Keratinocyte (primary cell): ENCODE measurements at regions not wholly inside any gene's neighbourhood (a gene's known extent, or its start where the extent isn't known, plus 50 kb on each side); places are given as distances from the start of the nearest gene placed in this dataset.

Experiments
- DNase-seq: peaks from one replicate; pipeline ENCODE4 v3.0.0-alpha.2; 2011; ENCODE audit warnings: low read depth, missing footprints, low spot score
- FAIRE-seq: peaks from 2 replicates; lab custom pipeline; 2011; peaks lifted over from hg19 to GRCh38; lab: Jason Lieb, UNC
- H2AFZ ChIP-seq: 2 replicates; pipeline ENCODE4 v1.6.0; 2012; ENCODE audit warnings: low read length, control low read depth, inconsistent platforms; ENCODE audit not compliant: control insufficient read depth
- H3K27ac ChIP-seq: 2 replicates; pipeline ENCODE4 v1.5.1; 2011; ENCODE audit warnings: low read length; ENCODE audit not compliant: control insufficient read depth, insufficient read depth
- H3K27me3 ChIP-seq: 3 replicates; pipeline ENCODE4 v1.6.0; 2011; ENCODE audit warnings: low read length; ENCODE audit not compliant: control insufficient read depth, insufficient read depth; ENCODE audit errors: extremely low read depth
- H3K36me3 ChIP-seq, 2 experiments: 2 replicates in 1 of 2; 3 replicates in 1 of 2; pipeline ENCODE4 v1.5.1; 2011; ENCODE audit warnings: low read length in 2 of 2, mild to moderate bottlenecking in 1 of 2; ENCODE audit not compliant: control insufficient read depth in 2 of 2, insufficient read depth in 2 of 2; ENCODE audit errors: extremely low read depth in 1 of 2
- H3K4me1 ChIP-seq: 3 replicates; pipeline ENCODE4 v1.5.1; 2011; ENCODE audit warnings: low read length; ENCODE audit not compliant: control insufficient read depth, insufficient read depth; ENCODE audit errors: extremely low read depth
- H3K4me2 ChIP-seq: 3 replicates; pipeline ENCODE4 v1.6.0; 2011; ENCODE audit warnings: low read depth, low read length; ENCODE audit not compliant: control insufficient read depth, insufficient read depth; ENCODE audit errors: extremely low read depth
- H3K4me3 ChIP-seq, 3 experiments: fragments of 200-600 bp in 1 of 3; sonication (generic) in 1 of 3; 2 replicates in 2 of 3; 3 replicates in 1 of 3; pipeline ENCODE4 v1.5.1; 2011 to 2016; ENCODE audit warnings: low read length in 3 of 3, mild to moderate bottlenecking in 3 of 3, control low read depth in 2 of 3, inconsistent platforms in 1 of 3, low read depth in 1 of 3, mixed read lengths in 1 of 3, mixed run types in 1 of 3, moderate library complexity in 1 of 3; ENCODE audit not compliant: control insufficient read depth in 2 of 3, insufficient read depth in 2 of 3; ENCODE audit errors: extremely low read depth in 1 of 3
- H3K79me2 ChIP-seq: 2 replicates; pipeline ENCODE4 v1.6.0; 2012; ENCODE audit warnings: low read length; ENCODE audit not compliant: control insufficient read depth, insufficient read depth
- H3K9ac ChIP-seq: 3 replicates; pipeline ENCODE4 v1.6.0; 2011; ENCODE audit warnings: low read length; ENCODE audit not compliant: control insufficient read depth, insufficient read depth; ENCODE audit errors: extremely low read depth
- H3K9me1 ChIP-seq: 3 replicates; pipeline ENCODE4 v1.6.0; 2011; ENCODE audit warnings: low read length; ENCODE audit not compliant: control insufficient read depth, insufficient read depth; ENCODE audit errors: extremely low read depth
- H3K9me3 ChIP-seq: 2 replicates; pipeline ENCODE4 v1.5.1; 2012; ENCODE audit warnings: low read depth, low read length; ENCODE audit not compliant: control insufficient read depth
- H4K20me1 ChIP-seq: 3 replicates; pipeline ENCODE4 v1.6.0; 2011; ENCODE audit warnings: low read length; ENCODE audit not compliant: control insufficient read depth, insufficient read depth; ENCODE audit errors: extremely low read depth
- CTCF ChIP-seq, 3 experiments: IDR thresholded peaks in 1 of 3; conservative IDR thresholded peaks in 1 of 3; optimal IDR thresholded peaks in 1 of 3; 2 replicates in 2 of 3; 3 replicates in 1 of 3; pipeline versions ENCODE3 to v1.5.1; 2011; ENCODE audit warnings: low read length in 3 of 3, mild to moderate bottlenecking in 3 of 3, moderate library complexity in 2 of 3, control low read depth in 1 of 3, inconsistent platforms in 1 of 3; ENCODE audit not compliant: insufficient read depth in 2 of 3; ENCODE audit errors: extremely low read depth in 1 of 3
- EZH2 ChIP-seq: IDR thresholded peaks from one replicate; pipeline ENCODE4 v1.6.1; 2012; ENCODE audit warnings: inconsistent platforms, mild to moderate bottlenecking, low read length, moderate library complexity
- dilution Hi-C: fragments of 300-500 bp; cut with MboI; formaldehyde crosslinking; loops from one replicate; pipeline ENCODE4 v1.7.0; 2020; ENCODE audit warnings: low sequenced_read_pairs; ENCODE audit not compliant: extremely low pct_ligation_motif_present

- Histone ChIP-seq H3K4me2 (no peak overlapping the region), H3K79me2 (no peaks in the 10 kb centered on the region), H2AFZ (no peak overlapping the region), H3K36me3 (no peaks in the 10 kb centered on the region), H3K4me1 (no peaks in the 10 kb centered on the region), H3K4me3 (no peak overlapping the region), H3K9me3 (no peaks in the 10 kb centered on the region), H3K27ac (no peak overlapping the region), H3K9me1 (no peaks in the 10 kb centered on the region), H4K20me1 (no peaks in the 10 kb centered on the region), H3K27me3 (no peaks in the 10 kb centered on the region), H3K9ac (no peak overlapping the region)
- no peak for FAIRE-seq
- no peak for DNase-seq
- TF ChIP-seq CTCF (optimal IDR thresholded peaks at IDR 0.05 in 1 of 3, IDR thresholded peaks at IDR 0.05 in 1 of 3, conservative IDR thresholded peaks at IDR 0.05 in 1 of 3; ENCODE audit: extremely low read depth in 1 of 3, insufficient read depth in 2 of 3, low read length in 3 of 3) (no peak), EZH2 (no peak)
- dilution Hi-C loops = no loop called here
These were observed 1397.8 kb upstream of the ADGRB3 start for GRCh38 chr6:67237277-67237676.

- no peak overlapping the region for H3K4me2 ChIP-seq
- dilution Hi-C loops = no loop called here
- H3K27me3 ChIP-seq = no peaks in the 10 kb centered on the region
- no peaks in the 10 kb centered on the region for H3K9me3 ChIP-seq
- H3K79me2 ChIP-seq = no peaks in the 10 kb centered on the region
- FAIRE-seq (no peak), DNase-seq (no peak)
- H3K27ac ChIP-seq = no peak overlapping the region
- no peak overlapping the region for H3K9ac ChIP-seq
- H2AFZ ChIP-seq = no peak overlapping the region
- H3K36me3 ChIP-seq = no peaks in the 10 kb centered on the region
- H4K20me1 ChIP-seq = no peaks in the 10 kb centered on the region
- H3K4me1 ChIP-seq = no peaks in the 10 kb centered on the region
- no peaks in the 10 kb centered on the region for H3K9me1 ChIP-seq
- TF ChIP-seq EZH2 (no peak), CTCF (optimal IDR thresholded peaks at IDR 0.05 in 1 of 3, IDR thresholded peaks at IDR 0.05 in 1 of 3, conservative IDR thresholded peaks at IDR 0.05 in 1 of 3; ENCODE audit: extremely low read depth in 1 of 3, insufficient read depth in 2 of 3, low read length in 3 of 3) (no peak)
- H3K4me3 ChIP-seq = no peak overlapping the region
These were observed 1404.0 kb upstream of the ADGRB3 start for GRCh38 chr6:67231092-67231491.
